GM10248 (cell line): ENCODE measurements at regions not wholly inside any gene's neighbourhood (a gene's known extent, or its start where the extent isn't known, plus 50 kb on each side); places are given as distances from the start of the nearest gene placed in this dataset.

Experiments used
- CTCF ChIA-PET: fragments of 300-600 bp; sonication (Branson Sonifier 250); formaldehyde crosslinking; extraction: SDS; loops from one replicate; lab custom pipeline; 2021; ENCODE audit warnings: antibody characterized with exemption; lab: Yijun Ruan, JAX
- POLR2A ChIA-PET: fragments of 350-650 bp; sonication (Branson Sonifier 250); formaldehyde crosslinking; extraction: SDS; loops from one replicate; lab custom pipeline; 2020; ENCODE audit warnings: antibody characterized with exemption; lab: Yijun Ruan, JAX
- DNase-seq: peaks from one replicate; pipeline ENCODE4 v3.0.0; 2012; ENCODE audit errors: extremely low spot score
- CTCF ChIP-seq: IDR thresholded peaks from 2 replicates; pipeline ENCODE4 v1.5.1; 2012; ENCODE audit warnings: mild to moderate bottlenecking, low read depth; ENCODE audit errors: extremely low read depth, missing control alignments, control extremely low read depth

GRCh38 chr3:22988566-22988965 is 214.6 kb upstream of the UBE2E2 start:
- POLR2A ChIA-PET = interaction anchor here (0.6 kb wide), 1 partner anchor 30 kb away, joined by 3 read pairs; no protein-coding TSS in a partner anchor
- CTCF ChIA-PET = interaction anchor here (1.2 to 2.1 kb wide), 2 partner anchors 10 to 22 kb away, joined by 3 to 6 read pairs; no protein-coding TSS in a partner anchor
- TF ChIP-seq CTCF = no peak
- DNase-seq = no peak

DNA sequence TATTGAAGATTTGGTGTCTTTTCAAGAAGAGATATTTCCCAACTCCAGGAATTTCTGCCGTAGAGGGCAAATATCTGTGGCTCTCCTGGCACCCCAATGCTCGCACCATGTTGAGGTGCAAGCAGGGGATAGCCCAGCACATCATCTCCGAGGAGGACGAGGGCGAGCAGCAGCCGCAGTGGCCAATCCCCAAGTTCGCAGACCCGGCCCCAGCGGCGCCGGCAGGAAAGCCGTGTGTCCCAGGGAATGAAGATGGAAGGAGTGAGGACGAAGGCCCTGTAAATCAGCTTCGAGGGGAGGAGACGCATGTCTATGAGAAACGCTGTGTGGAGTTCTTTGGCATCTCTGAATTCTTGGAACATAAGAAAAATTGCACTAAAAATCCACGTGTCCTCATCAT is 213.4 kb upstream of the UBE2E2 start:
- TF ChIP-seq CTCF = no peak
- ChIA-PET POLR2A (no interaction called here), CTCF (no interaction called here)
- DNase-seq = no peak

- TF ChIP-seq CTCF = no peak
- DNase-seq = no peak
- ChIA-PET CTCF (no interaction called here), POLR2A (no interaction called here)
Measured at GRCh38 chr3:22990291-22991200, 212.6 kb upstream of the UBE2E2 start.

GRCh38 chr3:22994781-22995180 is 208.3 kb upstream of the UBE2E2 start:
- ChIA-PET CTCF (interaction anchor here (0.6 to 1.2 kb wide), 2 partner anchors 16 to 46 kb away, joined by 3 read pairs; no protein-coding TSS in a partner anchor), POLR2A (no interaction called here)
- no peak for DNase-seq
- TF ChIP-seq CTCF = no peak

DNA sequence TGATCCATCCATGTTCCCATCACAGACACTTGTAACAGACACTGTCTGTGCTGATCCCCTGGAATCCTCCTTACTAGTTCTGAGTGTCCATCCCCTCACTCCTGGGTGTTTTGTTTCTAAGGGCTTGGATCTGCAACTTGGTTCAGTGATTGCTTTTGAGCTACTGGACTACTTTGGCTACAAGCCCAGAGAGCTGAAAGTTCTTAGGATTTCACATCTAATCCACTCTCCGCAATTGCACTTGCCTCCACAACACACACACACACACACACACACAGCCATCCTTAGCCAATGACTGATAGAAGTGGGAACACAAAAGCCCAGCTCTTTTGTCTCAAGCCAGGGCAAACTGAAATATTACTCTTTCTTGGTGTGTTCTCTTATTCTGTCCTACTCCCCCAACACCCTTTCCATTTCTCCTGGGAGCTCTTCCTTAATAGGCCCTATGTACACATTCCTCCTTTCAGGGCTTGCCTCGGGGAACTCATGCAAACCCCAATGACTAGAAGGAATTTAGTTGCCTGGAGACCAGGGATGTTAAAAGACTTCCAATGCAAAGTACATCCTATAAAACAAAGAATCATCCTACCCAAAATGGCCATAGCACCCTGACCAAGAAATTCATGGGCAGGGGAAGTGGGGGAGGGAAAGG is 206.1 kb upstream of the UBE2E2 start:
- CTCF ChIA-PET = interaction anchor here (1.0 to 1.6 kb wide), 2 partner anchors 12 to 17 kb away, joined by 4 read pairs; no protein-coding TSS in a partner anchor
- TF ChIP-seq CTCF = no peak
- POLR2A ChIA-PET = no interaction called here
- DNase-seq = no peak

DNA sequence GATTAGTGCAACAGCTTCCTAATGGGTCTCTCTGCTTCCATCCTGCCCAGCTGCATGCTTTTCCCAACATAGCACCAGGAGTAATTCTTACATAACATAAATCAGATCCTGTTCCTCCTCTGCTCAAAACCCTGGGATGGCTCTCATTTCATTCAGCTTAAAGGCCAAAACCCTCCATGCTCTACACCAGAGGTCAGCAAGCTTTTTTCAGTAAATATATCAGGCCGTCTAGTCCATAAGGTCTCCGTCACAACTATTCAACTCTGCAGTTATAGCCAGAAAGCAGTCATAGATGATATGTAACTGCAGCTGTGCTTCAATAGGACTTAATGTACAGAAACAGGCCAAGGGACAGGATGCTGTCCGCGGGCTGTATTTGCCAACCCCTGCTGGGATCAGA is 202.8 kb upstream of the UBE2E2 start:
- ChIA-PET CTCF (interaction anchor here (0.7 to 1.4 kb wide), 4 partner anchors 11 to 18 kb away, joined by 3 to 5 read pairs (median 3); no protein-coding TSS in a partner anchor), POLR2A (no interaction called here)

More for the DNA sequence above, 202.8 kb upstream of the UBE2E2 start:
- no peak for DNase-seq
- TF ChIP-seq CTCF = no peak
